Suppressor macrophage treated with lipopolysaccharide for 1 hour (primary cell): ENCODE measurements at regions not wholly inside any gene's neighbourhood (a gene's known extent, or its start where the extent isn't known, plus 50 kb on each side); places are given as distances from the start of the nearest gene placed in this dataset.
"Not testable (repeated sequence)": the region's sequence is repeated elsewhere in the genome, so short reads cannot be mapped to it uniquely, and the experiment has no call there.

Experiments
- DNase-seq, 3 donors: peaks; one replicate each; pipeline ENCODE4 v3.0.0-alpha.2; 2020 to 2022

GRCh38 chr2:194591192-194591591, 1065.8 kb upstream of the SLC39A10 start:
- DNase-seq = no peak

DNA sequence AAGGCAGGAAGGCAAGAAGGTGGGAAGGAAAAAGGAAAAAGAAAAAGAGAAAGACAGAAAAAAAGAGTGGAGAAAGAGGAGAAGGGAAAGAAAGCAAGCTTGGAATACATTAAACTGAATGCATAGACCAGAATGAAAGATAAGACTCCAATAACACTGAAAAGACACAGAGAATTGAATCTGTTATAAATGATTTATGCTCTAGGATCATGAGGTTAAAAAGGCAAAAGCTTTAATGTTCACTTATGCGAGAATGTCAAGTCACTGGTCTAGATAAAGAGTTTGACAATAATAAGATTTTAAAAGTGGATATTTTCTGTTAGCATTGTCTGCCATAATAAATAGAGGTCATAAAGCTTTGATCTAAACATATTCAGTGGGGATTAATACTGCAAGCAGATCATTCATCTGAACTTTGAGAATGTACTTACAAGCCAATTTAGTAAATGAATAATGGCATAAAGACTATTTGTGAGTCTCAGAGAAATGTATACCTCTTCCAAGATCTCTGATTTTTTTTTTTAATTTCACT, 1069.2 kb upstream of the SLC39A10 start:
- DNase-seq = no peak

GRCh38 chr2:194567661-194568017, 1089.4 kb upstream of the SLC39A10 start:
- DNase-seq = no peak

GRCh38 chr2:194566907-194567660, 1089.9 kb upstream of the SLC39A10 start:
- DNase-seq = no peak

DNA sequence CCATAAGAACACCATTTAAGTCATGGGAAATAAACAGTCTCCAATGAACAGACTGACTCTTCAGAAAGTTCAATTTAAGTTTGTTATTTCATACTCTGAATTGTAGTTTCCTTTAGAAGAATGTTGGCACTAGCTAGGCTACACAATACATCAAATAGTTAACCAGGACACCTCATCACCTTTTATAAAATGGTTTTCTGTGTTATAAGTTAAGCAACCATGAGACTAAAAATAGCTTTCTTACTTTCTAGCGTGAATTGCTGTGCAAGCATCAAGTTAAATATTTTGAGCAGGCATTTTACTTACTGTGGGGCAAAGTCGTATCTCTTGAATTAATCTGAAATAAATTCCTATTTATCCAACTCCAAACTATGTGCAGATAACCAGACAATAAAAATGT, 1092.6 kb upstream of the SLC39A10 start:
- DNase-seq = no peak

DNA sequence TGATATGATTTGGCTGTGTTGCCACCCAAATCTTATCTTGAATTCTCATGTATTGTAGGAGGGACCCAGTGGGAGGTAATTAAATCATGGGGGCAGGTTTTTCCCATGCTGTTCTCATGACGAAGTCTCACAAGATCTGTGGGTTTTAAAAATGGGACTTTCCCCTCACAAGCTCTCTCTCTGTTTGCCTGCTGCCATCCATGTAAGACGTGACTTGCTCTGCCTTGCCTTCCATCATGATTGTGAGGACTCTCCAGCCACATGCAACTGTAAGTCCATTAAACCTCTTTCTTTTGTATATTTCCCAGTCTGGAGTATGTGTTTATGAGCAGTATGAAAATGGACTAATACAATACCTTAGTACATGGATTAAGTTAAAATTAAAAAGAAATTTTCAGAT, 1094.7 kb upstream of the SLC39A10 start:
- no peak for DNase-seq

- DNase-seq = no peak
Observed at GRCh38 chr2:194559964-194560363, 1097.1 kb upstream of the SLC39A10 start.

- DNase-seq = no peak
Observed at GRCh38 chr2:194559523-194559922, 1097.5 kb upstream of the SLC39A10 start.

- DNase-seq = no peak
Observed at GRCh38 chr2:194557993-194558392, 1099.0 kb upstream of the SLC39A10 start.

DNA sequence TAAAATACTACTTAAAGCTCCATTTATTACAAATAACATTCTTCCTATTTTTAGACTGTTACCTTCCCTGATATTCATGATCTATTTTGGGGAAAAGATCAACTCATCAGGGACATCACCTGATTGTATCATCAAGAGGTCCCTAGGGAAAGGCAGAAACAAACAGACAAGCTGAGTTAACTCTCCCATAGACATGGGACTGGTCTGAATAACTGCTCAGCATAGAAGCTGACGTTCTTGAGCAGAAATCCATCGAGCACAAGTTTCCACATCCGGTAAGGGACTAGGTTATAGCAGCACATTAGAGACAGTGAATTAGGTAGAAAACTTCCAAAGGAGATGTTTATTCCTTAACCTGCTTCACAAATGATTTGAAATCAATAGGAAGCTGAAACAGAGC, 1100.4 kb upstream of the SLC39A10 start:
- DNase-seq = no peak

- DNase-seq = no peak
Observed at GRCh38 chr2:194553980-194554379, 1103.0 kb upstream of the SLC39A10 start.

DNA sequence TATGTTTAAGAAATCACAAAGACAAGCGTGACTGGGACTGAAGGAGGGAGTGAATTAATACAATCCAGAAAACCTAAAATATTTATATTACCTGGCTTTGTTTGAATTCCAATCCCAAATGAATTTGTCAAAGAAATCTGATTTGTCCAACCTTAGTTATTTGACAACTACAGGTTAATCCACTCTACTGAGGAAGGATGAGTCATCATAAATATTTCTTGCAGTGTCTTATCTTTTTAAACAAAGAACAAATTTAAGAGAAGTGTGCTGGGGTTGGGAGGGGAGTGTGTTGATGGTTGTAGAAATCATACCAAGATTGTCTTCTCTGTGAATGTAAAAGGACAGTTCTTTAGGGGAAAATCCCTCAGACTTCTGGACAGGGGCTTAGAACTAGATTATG, 1106.3 kb upstream of the SLC39A10 start:
- no peak for DNase-seq

DNA sequence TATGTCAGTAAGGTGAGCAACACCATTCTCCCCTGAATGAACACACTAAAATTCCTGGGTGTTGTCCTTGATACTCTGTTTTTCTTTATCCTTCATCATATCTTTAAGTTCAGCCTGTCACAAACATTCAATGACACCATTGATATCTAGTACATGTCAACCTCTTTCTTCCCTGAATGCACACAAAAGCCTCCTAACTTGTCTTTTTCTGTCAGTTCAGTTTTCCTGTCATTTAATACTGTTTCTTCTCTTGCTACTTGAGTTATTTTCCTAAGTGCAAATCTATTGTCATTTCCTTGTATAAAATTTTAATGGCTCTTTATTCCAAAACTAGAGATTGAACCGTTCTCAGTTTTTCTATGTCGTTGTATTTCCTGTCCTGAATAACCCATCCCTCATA, 1107.6 kb upstream of the SLC39A10 start:
- no peak for DNase-seq

GRCh38 chr2:194545978-194546377, 1111.0 kb upstream of the SLC39A10 start:
- peak in 1 of 3 donors; percentile 1 for DNase-seq

GRCh38 chr2:194539425-194539824, 1117.6 kb upstream of the SLC39A10 start:
- DNase-seq = no peak

DNA sequence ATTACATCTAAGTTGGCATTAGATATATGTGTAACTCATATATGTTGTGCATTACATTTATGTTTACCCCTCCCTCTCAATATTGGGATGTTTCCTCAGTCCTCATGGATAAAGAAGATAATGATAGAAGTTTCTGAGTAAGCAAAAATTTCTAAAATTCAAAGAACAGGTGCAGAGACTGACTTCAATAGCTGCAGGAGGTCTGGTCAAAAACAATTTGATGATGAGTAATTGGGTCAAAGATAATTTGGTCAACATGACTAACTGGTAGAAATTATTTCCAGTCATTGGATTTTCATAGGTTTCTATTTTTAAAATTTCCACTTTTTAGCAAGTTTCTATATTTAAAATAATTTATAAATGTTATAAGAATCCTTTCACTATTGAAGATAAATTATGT, 1130.9 kb upstream of the SLC39A10 start:
- DNase-seq = no peak

- DNase-seq = no peak
Observed at GRCh38 chr2:194514281-194514680, 1142.7 kb upstream of the SLC39A10 start.

DNA sequence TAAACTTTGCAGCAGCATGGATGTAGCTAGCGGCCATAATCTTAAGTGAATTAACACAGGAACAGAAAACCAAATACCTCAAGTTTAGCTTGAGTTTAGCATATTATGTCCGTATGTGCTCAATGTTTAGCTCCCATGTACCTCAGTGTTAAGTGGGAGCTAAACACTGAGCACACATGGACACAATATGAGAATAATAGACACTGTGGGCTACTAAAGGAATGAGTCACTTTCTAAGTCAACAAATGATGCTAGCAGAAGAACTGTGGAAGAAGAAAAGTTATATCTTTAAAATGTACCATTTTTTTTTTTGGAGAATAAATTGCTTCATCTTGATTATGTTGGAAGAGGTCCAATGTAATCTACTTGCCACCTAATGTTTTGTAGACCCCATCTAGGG, 1146.0 kb upstream of the SLC39A10 start:
- DNase-seq = not testable (repeated sequence)

- not testable (repeated sequence) for DNase-seq
Observed at GRCh38 chr2:194504876-194505275, 1152.2 kb upstream of the SLC39A10 start.

GRCh38 chr2:194495046-194495445, 1162.0 kb upstream of the SLC39A10 start:
- no peak for DNase-seq

GRCh38 chr2:194494401-194494800, 1162.6 kb upstream of the SLC39A10 start:
- no peak for DNase-seq

DNA sequence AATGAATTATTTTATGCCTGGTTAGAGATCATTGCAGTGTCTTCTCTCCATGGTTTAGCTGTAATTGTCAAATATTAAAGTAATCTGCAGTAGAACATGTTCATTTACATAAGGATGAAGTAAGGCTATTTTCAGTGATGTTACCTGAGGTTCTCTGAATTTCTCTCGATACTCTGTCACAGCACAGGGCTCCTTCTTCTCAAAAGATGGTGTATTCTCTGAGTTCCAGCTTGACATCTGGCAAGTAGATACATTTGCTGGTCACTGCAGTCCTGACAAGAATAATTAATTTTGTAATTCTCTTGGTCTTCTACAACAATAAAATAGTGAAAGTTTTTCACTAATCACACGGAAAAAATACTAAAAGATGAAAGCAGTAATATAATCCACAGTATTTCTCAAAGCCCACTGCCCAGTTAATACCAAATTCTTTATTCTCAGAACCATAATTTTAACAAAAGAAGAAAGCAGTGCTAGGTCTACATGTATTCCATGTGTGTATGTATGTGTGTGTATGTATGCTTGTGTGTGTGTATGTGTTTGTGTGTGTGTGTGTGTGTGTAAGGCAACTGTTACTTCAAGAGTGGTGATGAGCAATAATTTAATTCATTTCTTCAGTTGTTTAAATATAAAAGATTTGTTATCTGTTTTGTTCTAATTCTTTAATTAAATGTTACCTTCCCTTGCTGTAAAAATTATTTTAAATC, 1165.5 kb upstream of the SLC39A10 start:
- no peak for DNase-seq

- DNase-seq = no peak
Observed at GRCh38 chr2:194486326-194486725, 1170.7 kb upstream of the SLC39A10 start.

- DNase-seq = no peak
Observed at GRCh38 chr2:194483041-194483440, 1174.0 kb upstream of the SLC39A10 start.
